K562 (cell line): ENCODE measurements at regions not wholly inside any gene's neighbourhood (a gene's known extent, or its start where the extent isn't known, plus 50 kb on each side); places are given as distances from the start of the nearest gene placed in this dataset.
A peak's percentile ranks its signal among the peaks of the same experiment; 100 is the strongest.

ENCODE experiments used
- ATF1 ChIP-seq, 2 experiments: fragments of 450-650 bp in 1 of 2; IDR thresholded peaks; 2 replicates each; pipeline ENCODE4 v1.6.1; 2016; ENCODE audit warnings: missing compliant biosample characterization in 1 of 2, missing genetic modification characterization in 1 of 2
- BCLAF1 ChIP-seq, 2 experiments: fragments of 450-650 bp in 1 of 2; IDR thresholded peaks; 2 replicates each; pipeline ENCODE4 v1.6.1; 2011 to 2017; ENCODE audit warnings: low read depth in 2 of 2, antibody characterized with exemption in 1 of 2, borderline replicate concordance in 1 of 2, low read length in 1 of 2, mild to moderate bottlenecking in 1 of 2, mixed read lengths in 1 of 2; ENCODE audit not compliant: control insufficient read depth in 1 of 2
- CXXC5 ChIP-seq: fragments of 250-450 bp; sonication (Bioruptor Pico); IDR thresholded peaks from 2 replicates; pipeline ENCODE4 v1.8.0; 2022; ENCODE audit warnings: inconsistent platforms, mild to moderate bottlenecking, moderate library complexity
- EHMT2 ChIP-seq: fragments of 450-650 bp; IDR thresholded peaks from 2 replicates; pipeline ENCODE4 v1.6.1; 2018; ENCODE audit warnings: antibody characterized with exemption
- EP400 ChIP-seq: fragments of 450-650 bp; IDR thresholded peaks from 2 replicates; pipeline ENCODE4 v1.6.1; 2017; ENCODE audit warnings: antibody characterized with exemption, mild to moderate bottlenecking, moderate library complexity
- FOSL1 ChIP-seq: fragments of 200-800 bp; sonication (Bioruptor generic); conservative IDR thresholded peaks from 2 replicates; pipeline ENCODE4 v1.6.1; 2016; ENCODE audit warnings: missing genetic modification characterization, missing compliant biosample characterization
- HDAC1 ChIP-seq, 2 experiments: fragments of 450-650 bp; IDR thresholded peaks; 2 replicates each; pipeline ENCODE4 v1.6.1; 2016 to 2017; ENCODE audit warnings: inconsistent platforms in 1 of 2, mild to moderate bottlenecking in 1 of 2, moderate library complexity in 1 of 2
- IRF1 ChIP-seq: sonication (generic); formaldehyde crosslinking; IDR thresholded peaks from 2 replicates; pipeline ENCODE4 v1.8.0; 2022; ENCODE audit warnings: missing genetic modification reagents, mild to moderate bottlenecking, borderline replicate concordance
- NCOA6 ChIP-seq: fragments of 450-650 bp; IDR thresholded peaks from 2 replicates; pipeline ENCODE4 v1.6.1; 2017; ENCODE audit warnings: mild to moderate bottlenecking
- NR2C1 ChIP-seq, 2 experiments: fragments of 450-650 bp; IDR thresholded peaks; 2 replicates each; pipeline ENCODE4 v1.6.1; 2017; ENCODE audit warnings: mild to moderate bottlenecking in 2 of 2, antibody characterized with exemption in 1 of 2, inconsistent platforms in 1 of 2, missing compliant biosample characterization in 1 of 2, missing genetic modification characterization in 1 of 2
- NUFIP1 ChIP-seq: fragments of 450-650 bp; IDR thresholded peaks from 2 replicates; pipeline ENCODE4 v1.6.1; 2018; ENCODE audit not compliant: partially characterized antibody
- PKNOX1 ChIP-seq: fragments of 450-650 bp; IDR thresholded peaks from 2 replicates; pipeline ENCODE4 v1.6.1; 2016
- TBL1XR1 ChIP-seq, 2 experiments: IDR thresholded peaks; 2 replicates each; pipeline ENCODE4 v1.6.1; 2012; ENCODE audit warnings: improper control_type of control experiment in 2 of 2, low read length in 2 of 2, mild to moderate bottlenecking in 1 of 2
- TGIF2 ChIP-seq: sonication (generic); formaldehyde crosslinking; IDR thresholded peaks from 2 replicates; pipeline ENCODE4 v1.8.1; 2022; ENCODE audit warnings: mild to moderate bottlenecking, missing genetic modification reagents, moderate library complexity
- VEZF1 ChIP-seq: fragments of 200-800 bp; sonication (Bioruptor generic); IDR thresholded peaks from 2 replicates; pipeline ENCODE4 v1.6.1; 2017; ENCODE audit warnings: missing genetic modification characterization, missing compliant biosample characterization
- ZNF384 ChIP-seq: IDR thresholded peaks from 2 replicates; pipeline ENCODE4 v1.6.1; 2012; ENCODE audit warnings: low read depth, low read length, improper control_type of control experiment

- TF ChIP-seq BCLAF1 (IDR thresholded peaks at IDR 0.05; ENCODE audit: borderline replicate concordance in 1 of 2, control insufficient read depth in 1 of 2, low read depth in 2 of 2, low read length in 1 of 2) (no peak), HDAC1 (IDR thresholded peaks at IDR 0.05) (no peak), NCOA6 (no peak), TGIF2 (CRISPR knock-in tag) (no peak), EHMT2 (peak; percentile 76; the same call in 1 of the 2 replicates), NUFIP1 (no peak), TBL1XR1 (IDR thresholded peaks at IDR 0.05; ENCODE audit: low read length in 2 of 2) (no peak), PKNOX1 (peak; percentile 32; the same call in 1 of the 2 replicates), EP400 (0 out of 2 replicates have a peak, but pooled peaks have one; percentile 35), CXXC5 (CRISPR knock-in tag) (no peak), NR2C1 (IDR thresholded peaks at IDR 0.05) (no peak), NR2C1 (tag; IDR thresholded peaks at IDR 0.05) (peak; percentile 40; the same call in 1 of the 2 replicates), IRF1 (CRISPR knock-in tag) (no peak), ZNF384 (peak; percentile 80), VEZF1 (CRISPR knock-in tag) (peak; percentile 72), FOSL1 (tag) (no peak), ATF1 (CRISPR knock-in tag; IDR thresholded peaks at IDR 0.05) (no peak), ATF1 (tag; IDR thresholded peaks at IDR 0.05) (peak; percentile 43; the same call in 1 of the 2 replicates)
Measured at GRCh38 chrX:51802917-51803688, 59.9 kb downstream of the GSPT2 start (continued).
